GM12892 (cell line): ENCODE measurements at regions not wholly inside any gene's neighbourhood (a gene's known extent, or its start where the extent isn't known, plus 50 kb on each side); places are given as distances from the start of the nearest gene placed in this dataset.

Experiments
- POLR2A ChIP-seq: IDR thresholded peaks from 2 replicates; pipeline ENCODE4 v1.6.1; 2011; ENCODE audit warnings: low read depth, low read length, control low read depth
- POLR2AphosphoS5 ChIP-seq: IDR thresholded peaks from 2 replicates; pipeline ENCODE4 v1.6.1; 2011; ENCODE audit warnings: low read depth, low read length, control low read depth
- TAF1 ChIP-seq: IDR thresholded peaks from 2 replicates; pipeline ENCODE4 v1.6.1; 2011; ENCODE audit warnings: low read depth, mild to moderate bottlenecking, control low read depth, low read length, borderline replicate concordance

DNA sequence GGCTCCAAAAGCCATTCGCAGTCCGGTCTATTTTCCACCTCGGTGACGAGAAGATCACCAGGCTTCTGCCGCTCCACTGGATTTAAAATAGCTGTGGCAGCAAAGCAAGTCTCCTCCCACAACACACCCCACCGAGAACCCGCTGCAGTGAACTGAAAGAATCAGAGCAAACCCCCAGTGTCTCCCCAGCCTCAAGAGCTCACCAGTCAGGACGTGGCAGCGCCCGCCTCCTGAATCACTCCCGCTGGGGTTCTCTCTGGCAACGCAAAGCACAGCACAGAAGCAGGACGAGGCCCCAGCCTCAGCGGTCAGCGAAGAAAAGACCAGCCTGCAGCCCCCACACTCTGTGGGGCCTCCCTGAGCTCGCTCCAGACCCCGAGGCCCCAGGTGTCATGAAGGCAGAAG, 126.1 kb upstream of the PPP2R2D start:
- TF ChIP-seq POLR2A (no peak), TAF1 (no peak), POLR2AphosphoS5 (no peak)
